ENCODE measurements at regions not wholly inside any gene's neighbourhood (a gene's known extent, or its start where the extent isn't known, plus 50 kb on each side); places are given as distances from the start of the nearest gene placed in this dataset.

GRCh38 chr22:49366437-49366836 lies 461.2 kb downstream of the BRD1 start:
- in situ Hi-C loops (cut with HindIII; ENCODE audit: low sequenced_read_pairs), result no loop called here

DNA sequence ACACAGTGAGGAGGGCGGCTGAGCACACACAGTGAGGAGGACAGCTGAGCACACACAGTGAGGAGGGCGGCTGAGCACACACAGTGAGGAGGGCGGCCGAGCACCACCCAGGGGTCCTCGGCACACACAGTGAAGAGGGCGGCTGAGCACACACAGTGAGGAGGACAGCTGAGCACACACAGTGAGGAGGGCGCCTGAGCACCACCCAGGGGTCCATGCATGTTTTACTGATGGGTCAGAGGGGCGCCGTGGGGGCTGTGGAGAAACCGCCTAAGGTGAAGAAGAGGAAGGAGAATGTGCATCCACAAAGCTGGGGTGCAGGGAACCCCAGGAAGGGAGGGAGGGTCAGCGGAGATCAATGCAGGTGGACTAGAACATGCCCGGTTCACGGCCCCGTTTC lies 461.8 kb downstream of the BRD1 start:
- in situ Hi-C loops (cut with HindIII; ENCODE audit: low sequenced_read_pairs), result no loop called here

DNA sequence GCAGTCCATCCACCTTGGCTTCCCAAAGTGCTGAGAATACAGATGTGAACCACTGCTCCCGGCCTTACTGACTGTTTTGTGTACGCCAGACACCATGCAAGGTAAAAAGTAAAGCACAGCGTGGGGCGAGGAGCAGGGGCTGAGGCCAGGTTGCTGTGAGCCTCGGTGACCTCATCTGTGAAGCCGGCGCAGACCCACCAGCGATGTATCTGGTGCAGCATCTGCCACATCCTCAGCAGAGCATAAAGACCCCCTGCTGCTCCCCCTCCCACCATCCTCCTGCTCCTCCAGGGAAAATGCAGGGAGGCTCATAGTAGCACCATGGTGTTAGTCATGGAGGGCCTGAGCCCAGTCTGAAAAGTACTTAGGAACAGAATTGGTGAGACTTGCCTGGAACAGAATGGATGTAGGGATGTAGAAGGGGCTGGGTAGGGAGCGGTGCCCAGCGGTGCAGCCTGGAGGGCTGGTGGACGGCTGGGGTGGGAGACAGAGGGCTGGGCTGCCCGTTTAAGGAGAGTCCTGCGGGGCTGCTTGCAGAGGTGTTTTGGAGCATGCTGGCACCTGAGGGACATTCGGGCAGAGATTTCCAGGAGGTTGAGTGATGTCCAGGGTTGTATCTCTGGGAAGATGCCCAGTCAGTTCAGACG lies 462.4 kb downstream of the BRD1 start:
- in situ Hi-C loops (cut with HindIII; ENCODE audit: low sequenced_read_pairs), result no loop called here

- in situ Hi-C loops (cut with HindIII; ENCODE audit: low sequenced_read_pairs), result no loop called here
Observed at GRCh38 chr22:49364398-49364797, 463.3 kb downstream of the BRD1 start.

DNA sequence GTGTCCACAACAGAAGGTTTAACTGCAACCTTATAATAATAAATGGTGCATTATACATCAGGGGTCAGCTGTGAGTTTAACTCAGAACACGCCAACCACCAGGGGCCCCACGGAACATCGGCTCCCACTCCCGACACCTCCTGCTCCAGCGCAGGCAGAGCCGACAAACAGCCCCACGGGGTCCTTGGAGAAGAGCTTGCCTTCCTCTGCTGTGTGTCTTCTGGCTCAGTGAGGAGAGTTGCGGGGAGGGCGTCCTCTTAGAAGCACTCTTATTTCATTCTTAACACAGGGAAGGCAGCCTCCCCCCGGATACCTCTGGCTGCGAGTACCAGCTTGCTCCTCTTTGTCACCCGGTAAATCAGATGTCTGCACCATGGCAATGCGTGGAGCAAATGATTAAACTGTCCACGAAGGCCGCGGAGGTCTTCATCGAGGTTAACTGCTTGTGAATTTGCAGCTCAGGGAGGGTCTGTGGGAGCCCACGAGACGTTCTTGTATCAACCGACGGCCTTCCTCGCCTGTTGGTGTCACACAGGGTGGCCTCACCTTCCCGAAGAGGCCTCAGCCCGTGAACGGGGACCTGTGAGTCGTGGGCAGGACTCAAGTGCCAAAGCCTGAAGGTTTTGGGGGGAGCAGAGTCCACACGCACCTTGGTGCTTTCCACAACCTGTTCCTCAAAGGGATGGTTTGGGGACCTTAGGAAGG lies 464.0 kb downstream of the BRD1 start:
- in situ Hi-C loops (cut with HindIII; ENCODE audit: low sequenced_read_pairs), result no loop called here

GRCh38 chr22:49362211-49362839 lies 465.3 kb downstream of the BRD1 start:
- in situ Hi-C loops (cut with HindIII; ENCODE audit: low sequenced_read_pairs), result no loop called here

DNA sequence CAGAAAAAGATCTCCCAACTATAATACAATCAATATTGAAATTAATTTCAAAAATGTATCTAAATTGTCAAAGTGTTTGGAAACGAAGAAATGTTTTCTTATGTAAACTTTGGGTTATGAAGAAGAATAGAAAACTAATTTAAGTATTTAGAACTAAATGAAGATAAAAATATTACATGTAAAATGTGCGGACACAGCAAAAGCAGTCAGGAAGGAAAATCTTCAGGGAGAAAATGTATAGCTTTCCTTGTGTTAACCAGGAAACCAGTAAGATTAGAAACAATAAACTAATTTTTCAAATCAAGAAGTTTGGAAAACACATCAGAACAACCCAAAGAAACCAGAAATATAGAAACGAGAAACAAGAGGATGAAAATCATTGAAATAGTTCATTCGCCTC lies 466.5 kb downstream of the BRD1 start:
- in situ Hi-C loops (cut with HindIII; ENCODE audit: low sequenced_read_pairs), result no loop called here

DNA sequence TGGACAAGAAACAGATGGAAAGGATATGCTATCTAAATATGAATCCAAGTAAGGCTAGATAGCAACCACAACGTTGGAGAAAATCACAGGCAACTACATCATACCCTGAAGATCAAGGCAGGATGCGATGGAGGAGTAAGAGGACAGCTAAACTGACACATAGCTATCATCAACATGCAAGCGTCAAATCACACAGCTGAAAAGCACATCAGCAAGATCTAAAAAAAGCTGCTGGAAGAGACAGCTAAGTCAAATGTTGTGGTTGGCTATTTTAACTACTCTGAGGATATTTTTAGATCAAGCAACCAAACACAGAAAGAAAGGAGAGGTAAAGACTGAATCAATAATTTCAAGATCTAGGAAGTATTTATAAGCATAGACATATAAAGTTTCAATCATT lies 466.9 kb downstream of the BRD1 start:
- in situ Hi-C loops (cut with HindIII; ENCODE audit: low sequenced_read_pairs), result no loop called here

- in situ Hi-C loops (cut with HindIII; ENCODE audit: low sequenced_read_pairs), result no loop called here
Observed at GRCh38 chr22:49359076-49359475, 468.6 kb downstream of the BRD1 start.

DNA sequence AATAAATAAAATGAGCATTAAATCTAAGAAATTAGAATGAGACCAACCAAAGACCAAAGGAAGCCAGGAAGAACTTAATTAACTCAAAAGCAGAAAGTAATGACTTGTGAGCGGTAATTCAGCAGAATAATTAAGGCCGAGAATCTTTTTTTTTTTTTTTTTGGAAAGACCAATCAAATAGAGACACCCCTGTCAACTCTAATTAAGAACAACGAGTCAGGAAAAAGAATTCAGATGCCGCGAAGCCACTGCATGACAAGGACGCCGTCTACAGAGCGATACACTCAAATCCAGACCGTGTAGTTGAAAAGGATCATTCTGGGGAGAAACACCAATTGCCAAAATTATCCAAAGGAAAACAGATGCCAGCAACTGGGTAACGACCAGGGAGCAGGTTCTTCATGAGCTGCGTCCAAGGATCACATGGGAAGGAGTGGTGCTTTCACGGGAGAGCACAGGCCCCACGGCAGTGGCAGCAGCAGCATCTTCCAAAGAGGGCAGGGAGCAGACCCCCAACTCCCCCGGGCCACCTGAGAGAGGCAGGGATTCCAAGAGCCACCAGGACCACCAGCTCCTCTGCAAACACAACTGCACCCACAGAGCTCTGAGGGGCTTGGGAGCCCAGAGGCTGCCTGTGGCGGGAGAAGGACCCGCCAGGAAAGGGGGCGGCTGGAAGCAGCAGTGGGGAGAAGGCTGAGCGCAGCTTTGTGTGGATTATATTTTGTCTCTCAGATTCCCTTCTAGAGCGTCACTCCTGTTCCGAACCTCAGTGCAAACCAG lies 469.8 kb downstream of the BRD1 start:
- in situ Hi-C loops (cut with HindIII; ENCODE audit: low sequenced_read_pairs), result no loop called here

DNA sequence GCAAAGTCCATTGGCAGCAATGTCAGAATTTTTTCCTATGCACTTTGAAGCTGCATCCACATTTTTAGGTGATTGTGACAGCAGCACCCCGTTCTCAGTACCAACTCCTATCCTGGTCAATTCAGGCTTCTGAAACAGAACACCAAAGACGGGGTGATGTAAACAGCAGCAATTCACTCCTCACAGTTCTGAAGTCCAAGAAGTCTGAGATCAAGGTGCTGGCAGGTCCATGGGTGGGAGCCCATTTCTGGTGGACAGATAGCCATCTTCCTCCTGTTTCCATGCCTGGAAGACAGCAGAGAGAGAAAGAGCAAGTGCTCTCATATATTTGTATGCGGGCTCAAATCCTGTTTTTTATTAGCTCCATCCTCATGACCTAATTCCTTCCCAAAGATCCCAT lies 471.2 kb downstream of the BRD1 start:
- in situ Hi-C loops (cut with HindIII; ENCODE audit: low sequenced_read_pairs), result no loop called here

DNA sequence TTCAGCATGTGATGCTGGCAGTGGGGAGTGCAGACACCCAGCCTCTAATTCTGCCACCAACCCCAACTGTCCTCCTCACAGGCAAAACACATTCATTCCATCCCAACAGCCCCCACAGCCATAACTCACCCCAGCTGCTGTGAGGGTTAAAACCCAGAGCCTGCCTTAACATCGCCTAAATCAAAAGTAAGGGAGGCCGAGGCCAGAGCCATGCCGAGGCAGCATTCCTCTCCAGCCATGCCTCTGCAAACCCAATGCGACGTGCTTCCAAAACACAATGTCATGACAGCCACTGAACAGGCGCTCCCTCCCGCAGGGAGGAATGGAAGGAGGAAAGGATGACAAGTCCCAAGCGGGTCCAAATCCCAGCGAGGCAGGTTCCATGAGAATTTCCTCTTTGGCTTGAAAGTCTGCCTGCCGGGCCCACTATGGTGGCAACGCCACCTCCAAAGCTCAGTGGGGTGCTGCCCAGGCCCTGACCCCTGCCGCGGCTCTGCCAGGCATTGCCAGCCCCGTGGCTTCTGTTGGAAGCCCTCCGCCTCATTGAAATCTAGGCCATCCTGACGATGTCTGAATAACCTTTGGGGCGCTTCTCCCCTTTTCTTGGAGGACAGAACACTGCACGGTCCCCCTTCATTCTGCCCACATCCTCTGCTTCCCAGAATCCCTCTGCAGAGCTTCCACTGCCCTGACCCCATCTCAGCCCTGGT lies 472.3 kb downstream of the BRD1 start:
- in situ Hi-C loops (cut with HindIII; ENCODE audit: low sequenced_read_pairs), result no loop called here

DNA sequence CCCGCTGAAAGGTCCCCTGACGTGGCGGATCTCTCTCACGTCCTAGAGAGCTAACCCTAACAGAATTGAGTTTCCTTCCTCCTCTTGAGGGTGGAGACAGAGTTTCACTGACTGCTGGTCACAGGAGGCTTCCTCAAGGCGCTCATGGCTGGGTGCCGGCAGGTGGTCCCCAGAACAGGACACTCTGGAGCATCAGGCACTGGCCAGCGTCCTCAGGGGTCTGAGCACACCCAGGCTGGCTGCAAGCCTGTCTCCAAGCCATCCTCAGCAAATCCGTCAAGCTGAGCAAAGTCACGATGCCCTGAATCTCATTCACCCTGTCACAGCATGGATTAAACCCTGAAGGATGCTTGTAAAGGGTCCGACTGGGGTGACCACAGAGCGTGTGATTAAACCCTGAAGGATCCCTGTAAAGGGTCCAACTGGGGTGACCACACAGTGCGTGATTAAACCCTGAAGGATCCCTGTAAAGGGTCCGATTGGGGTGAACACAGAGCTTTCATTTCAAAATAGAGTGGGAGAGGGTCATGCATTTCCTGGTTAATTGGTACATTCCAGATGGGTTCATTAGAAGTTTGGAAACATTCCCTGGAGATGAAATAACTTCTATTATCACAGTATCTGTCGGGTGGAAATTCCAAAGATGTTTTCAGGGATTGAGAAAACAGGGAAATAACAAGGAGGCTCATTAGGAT lies 473.0 kb downstream of the BRD1 start:
- in situ Hi-C loops (cut with HindIII; ENCODE audit: low sequenced_read_pairs), result no loop called here

DNA sequence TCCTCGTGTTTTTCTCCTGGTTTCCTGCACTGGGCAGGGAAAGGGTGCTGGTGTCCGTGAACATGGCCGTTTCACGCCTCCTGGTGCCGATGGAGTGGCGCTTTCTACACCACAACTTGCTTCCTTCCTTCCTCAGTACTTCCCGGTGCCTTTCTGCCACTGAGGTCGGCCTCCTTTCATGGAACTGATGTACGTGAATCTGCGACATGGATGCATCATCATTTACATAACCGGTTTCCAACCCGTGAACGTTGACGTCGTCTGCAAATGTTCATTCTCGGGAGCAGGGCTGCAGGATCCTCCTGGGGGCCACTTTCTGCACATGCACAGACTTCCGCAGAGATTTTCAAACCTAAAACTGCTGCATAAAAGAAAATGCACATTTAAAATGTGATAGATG lies 474.4 kb downstream of the BRD1 start:
- in situ Hi-C loops (cut with HindIII; ENCODE audit: low sequenced_read_pairs), result no loop called here

DNA sequence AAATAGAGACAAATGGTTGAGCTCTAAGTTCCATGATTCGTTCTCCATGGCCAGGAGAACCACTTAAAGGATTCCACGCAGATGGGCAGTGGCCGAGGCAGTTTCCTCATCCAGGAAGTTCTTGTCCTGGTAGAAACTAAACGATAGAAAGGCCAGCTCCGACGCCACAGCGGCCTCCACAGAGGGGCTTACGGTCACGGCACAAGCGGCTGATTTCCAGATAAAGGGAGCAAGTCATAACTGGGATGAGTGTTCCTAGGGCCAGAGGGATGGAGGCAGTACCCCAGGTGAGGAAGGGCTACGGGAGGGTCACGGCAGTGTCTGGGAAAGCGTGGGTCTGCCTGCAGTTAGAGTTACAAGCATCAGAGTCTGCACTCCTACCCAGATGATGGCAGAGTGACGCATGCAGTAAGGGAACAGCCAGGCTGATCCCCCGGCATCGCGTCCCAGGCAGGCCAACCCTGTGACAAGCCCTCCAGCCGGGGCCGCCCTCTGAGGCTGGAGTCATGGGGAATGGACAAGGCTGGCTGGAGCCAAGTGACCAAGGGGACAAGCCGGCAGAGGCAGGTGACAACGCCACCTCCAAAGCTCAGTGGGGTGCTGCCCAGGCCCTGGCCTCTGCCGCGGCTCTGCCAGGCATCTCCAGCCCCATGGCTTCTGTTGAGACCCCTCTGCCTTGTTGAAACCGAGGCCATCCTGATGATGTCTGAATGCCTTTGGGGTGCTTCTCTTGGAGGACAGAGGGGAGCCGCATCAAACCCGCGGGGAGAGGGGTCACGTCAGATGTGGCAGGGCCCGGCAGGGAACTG lies 475.1 kb downstream of the BRD1 start:
- in situ Hi-C loops (cut with HindIII; ENCODE audit: low sequenced_read_pairs), result no loop called here

DNA sequence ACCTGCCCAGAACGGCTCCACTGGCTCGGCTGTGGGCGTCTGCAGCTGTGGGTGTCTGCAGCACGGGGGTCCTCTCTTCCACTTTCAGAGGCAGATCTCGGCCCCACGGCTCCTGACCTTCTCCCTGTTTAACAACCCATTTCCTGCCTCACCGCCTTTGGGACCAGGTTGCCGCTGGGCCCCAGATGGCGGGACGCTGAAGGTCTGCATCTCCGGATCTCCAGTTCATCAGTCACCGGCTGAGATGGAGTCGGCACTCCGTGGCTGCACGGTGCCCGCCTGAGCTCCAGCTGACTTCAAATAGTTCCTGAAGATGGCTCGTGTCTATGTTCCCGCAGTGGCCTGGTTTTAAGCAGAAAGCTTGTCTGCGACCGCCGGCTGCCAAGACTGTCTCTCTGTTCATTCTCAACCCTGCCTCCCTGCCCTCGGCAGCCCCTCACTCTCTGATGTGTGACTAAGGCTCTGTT lies 475.9 kb downstream of the BRD1 start:
- in situ Hi-C loops (cut with HindIII; ENCODE audit: low sequenced_read_pairs), result no loop called here

DNA sequence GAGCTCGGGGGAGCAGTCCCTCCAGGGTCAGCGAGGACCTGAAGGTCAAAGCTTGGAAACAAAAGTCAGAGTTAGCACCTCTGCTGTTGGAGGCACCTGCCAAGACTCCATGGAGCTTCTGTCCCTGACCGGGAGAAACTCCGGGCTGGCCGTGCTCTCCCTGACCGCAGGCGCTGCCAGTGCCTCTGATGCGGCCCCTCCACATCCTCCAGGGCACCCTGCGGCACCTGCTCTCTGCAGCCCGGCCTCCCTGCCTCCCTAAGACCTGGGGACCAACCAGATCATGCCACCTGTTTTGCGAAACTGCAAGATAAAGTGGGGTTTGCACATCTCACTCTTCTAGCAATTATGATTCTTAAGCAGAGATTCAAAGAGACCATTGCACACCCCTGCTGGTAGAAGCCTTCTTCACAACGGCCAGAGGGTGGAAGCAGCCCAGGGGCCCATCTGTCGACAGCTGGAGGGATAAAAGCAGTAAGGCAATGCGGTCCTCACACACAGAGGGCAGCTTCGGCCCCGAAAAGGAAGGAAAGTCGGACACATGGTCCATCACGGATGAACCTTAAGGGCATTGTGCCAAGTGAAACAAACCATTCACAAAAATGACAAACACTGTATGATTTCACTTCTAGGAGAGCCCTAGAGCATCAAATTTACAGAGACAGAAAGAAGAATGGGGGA lies 477.1 kb downstream of the BRD1 start:
- in situ Hi-C loops (cut with HindIII; ENCODE audit: low sequenced_read_pairs), result no loop called here

GRCh38 chr22:49349841-49350381 lies 477.8 kb downstream of the BRD1 start:
- in situ Hi-C loops (cut with HindIII; ENCODE audit: low sequenced_read_pairs), result no loop called here

All from DLD1 (cell line).